ENCODE measurements at regions not wholly inside any gene's neighbourhood (a gene's known extent, or its start where the extent isn't known, plus 50 kb on each side); places are given as distances from the start of the nearest gene placed in this dataset.

DNA sequence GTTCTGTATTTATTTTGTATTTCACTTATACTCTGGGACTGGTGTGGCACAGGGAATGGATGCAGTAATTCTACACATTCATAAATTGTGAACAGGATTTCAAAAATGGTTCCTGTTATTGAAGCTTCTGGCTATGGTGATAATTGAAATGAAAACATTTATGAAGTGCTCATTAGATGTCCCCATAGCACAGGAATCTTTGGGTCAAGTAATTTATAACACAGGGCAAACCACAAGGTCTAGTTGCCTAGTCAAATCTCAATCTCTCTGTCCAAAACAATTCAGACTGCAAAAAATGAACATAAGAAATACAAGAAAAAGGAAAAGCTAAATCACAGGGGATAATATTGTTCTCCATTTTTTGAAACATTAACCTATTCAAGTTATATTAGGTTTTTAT lies 117.5 kb upstream of the PTPRG start:
- no peak for TF ChIP-seq ZNF274 (IDR thresholded peaks at IDR 0.05; ENCODE audit: low read depth, low read length)
- TF ChIP-seq YY1 (IDR thresholded peaks at IDR 0.05; ENCODE audit: insufficient read depth, insufficient read length), result no peak
